ENCODE measurements at regions not wholly inside any gene's neighbourhood (a gene's known extent, or its start where the extent isn't known, plus 50 kb on each side); places are given as distances from the start of the nearest gene placed in this dataset.

- TF ChIP-seq CTCF (IDR thresholded peaks at IDR 0.05; ENCODE audit: low read depth, low read length, missing input control) (no peak), YY1 (IDR thresholded peaks at IDR 0.05) (no peak), SP1 (IDR thresholded peaks at IDR 0.05) (no peak), RAD21 (IDR thresholded peaks at IDR 0.05) (no peak), FOXA2 (IDR thresholded peaks at IDR 0.05) (no peak), ZBTB33 (IDR thresholded peaks at IDR 0.05) (no peak), TAF1 (conservative IDR thresholded peaks at IDR 0.05) (no peak)
- TF ChIP-seq, protein P1, sequence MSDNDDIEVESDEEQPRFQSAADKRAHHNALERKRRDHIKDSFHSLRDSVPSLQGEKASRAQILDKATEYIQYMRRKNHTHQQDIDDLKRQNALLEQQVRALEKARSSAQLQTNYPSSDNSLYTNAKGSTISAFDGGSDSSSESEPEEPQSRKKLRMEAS (IDR thresholded peaks at IDR 0.05), result no peak
These were observed 517.5 kb downstream of the KIF20B start (continued) for GRCh38 chr10:90218846-90219245.

GRCh38 chr10:90222372-90222771 lies 521.0 kb downstream of the KIF20B start:
- Histone ChIP-seq H3K4me3 (ENCODE audit: low read depth in 1 of 3, low read length in 3 of 3) (no peak overlapping the region), H3K27me3 (ENCODE audit: control insufficient read depth in 4 of 4, insufficient read depth in 4 of 4, low read length in 3 of 4) (peaks cover 0 to 4% (median 0%) of the 10 kb centered on the region in 4 donors), H3K36me3 (ENCODE audit: control insufficient read depth in 4 of 4, insufficient read depth in 3 of 4, low read depth in 1 of 4, low read length in 3 of 4) (no peaks in the 10 kb centered on the region), H3K27ac (ENCODE audit: low read depth in 1 of 2, low read length in 2 of 2) (no peak overlapping the region), H3K9me3 (ENCODE audit: control insufficient read depth in 4 of 4, low read length in 3 of 4) (no peaks in the 10 kb centered on the region), H3K9ac (ENCODE audit: low read depth in 1 of 2, low read length in 2 of 2) (no peak overlapping the region), H3K4me1 (ENCODE audit: control insufficient read depth in 4 of 4, insufficient read depth in 4 of 4, low read length in 3 of 4) (no peaks in the 10 kb centered on the region)
- 52% methylated on average over 4 of the region's 4 CpGs for WGBS
- TF ChIP-seq NR2F2 (IDR thresholded peaks at IDR 0.05) (no peak), FOXA2 (IDR thresholded peaks at IDR 0.05) (no peak), CTCF (IDR thresholded peaks at IDR 0.05; ENCODE audit: low read depth, low read length, missing input control) (no peak), GABPA (IDR thresholded peaks at IDR 0.05 in 1 of 2, conservative IDR thresholded peaks at IDR 0.05 in 1 of 2) (no peak), JUND (IDR thresholded peaks at IDR 0.05) (no peak), ATF3 (IDR thresholded peaks at IDR 0.05) (no peak), REST (IDR thresholded peaks at IDR 0.05) (no peak), YY1 (IDR thresholded peaks at IDR 0.05) (no peak), RXRA (IDR thresholded peaks at IDR 0.05) (no peak), TAF1 (conservative IDR thresholded peaks at IDR 0.05) (no peak), ZBTB33 (IDR thresholded peaks at IDR 0.05) (no peak), HNF4A (conservative IDR thresholded peaks at IDR 0.05) (no peak), FOXA1 (IDR thresholded peaks at IDR 0.05) (no peak), RAD21 (IDR thresholded peaks at IDR 0.05) (no peak), EGR1 (IDR thresholded peaks at IDR 0.05; ENCODE audit: low read depth in 2 of 2) (no peak), SP1 (IDR thresholded peaks at IDR 0.05) (no peak), HNF4G (IDR thresholded peaks at IDR 0.05) (no peak)
- TF ChIP-seq, protein P1 (IDR thresholded peaks at IDR 0.05), result no peak
- no peak for DNase-seq (ENCODE audit: low spot score)
